ENCODE measurements at regions not wholly inside any gene's neighbourhood (a gene's known extent, or its start where the extent isn't known, plus 50 kb on each side); places are given as distances from the start of the nearest gene placed in this dataset.

DNA sequence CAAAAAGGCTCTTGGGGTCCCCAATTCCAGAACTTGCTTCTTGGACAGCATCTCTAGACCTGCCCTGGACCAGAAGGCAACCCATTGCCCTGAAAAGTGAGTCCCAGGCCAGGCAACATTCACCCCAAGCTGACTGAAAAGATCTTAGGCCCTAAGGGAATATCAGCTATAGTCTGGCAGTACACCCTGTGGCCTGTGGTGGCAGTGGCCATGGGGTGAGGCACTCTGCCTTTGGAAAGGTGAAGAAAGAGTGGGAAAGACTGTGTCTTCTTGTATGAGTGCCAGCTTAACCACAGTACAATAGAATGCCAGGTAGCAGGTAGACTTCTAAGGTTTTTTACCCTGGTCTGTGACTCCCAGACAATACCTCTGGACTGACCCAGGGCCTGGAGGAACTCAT lies 564.5 kb downstream of the CDH8 start:
- in situ Hi-C loops (cut with HindIII; ENCODE audit: low sequenced_read_pairs) = no loop called here
- no peak for DNase-seq (ENCODE audit: low read depth)
- TF ChIP-seq, protein P1, sequence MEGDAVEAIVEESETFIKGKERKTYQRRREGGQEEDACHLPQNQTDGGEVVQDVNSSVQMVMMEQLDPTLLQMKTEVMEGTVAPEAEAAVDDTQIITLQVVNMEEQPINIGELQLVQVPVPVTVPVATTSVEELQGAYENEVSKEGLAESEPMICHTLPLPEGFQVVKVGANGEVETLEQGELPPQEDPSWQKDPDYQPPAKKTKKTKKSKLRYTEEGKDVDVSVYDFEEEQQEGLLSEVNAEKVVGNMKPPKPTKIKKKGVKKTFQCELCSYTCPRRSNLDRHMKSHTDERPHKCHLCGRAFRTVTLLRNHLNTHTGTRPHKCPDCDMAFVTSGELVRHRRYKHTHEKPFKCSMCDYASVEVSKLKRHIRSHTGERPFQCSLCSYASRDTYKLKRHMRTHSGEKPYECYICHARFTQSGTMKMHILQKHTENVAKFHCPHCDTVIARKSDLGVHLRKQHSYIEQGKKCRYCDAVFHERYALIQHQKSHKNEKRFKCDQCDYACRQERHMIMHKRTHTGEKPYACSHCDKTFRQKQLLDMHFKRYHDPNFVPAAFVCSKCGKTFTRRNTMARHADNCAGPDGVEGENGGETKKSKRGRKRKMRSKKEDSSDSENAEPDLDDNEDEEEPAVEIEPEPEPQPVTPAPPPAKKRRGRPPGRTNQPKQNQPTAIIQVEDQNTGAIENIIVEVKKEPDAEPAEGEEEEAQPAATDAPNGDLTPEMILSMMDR (IDR thresholded peaks at IDR 0.05; ENCODE audit: low read depth, low read length, missing control alignments) = no peak
- H3K4me3 ChIP-seq (ENCODE audit: low read depth, low read length) = no peak overlapping the region

DNA sequence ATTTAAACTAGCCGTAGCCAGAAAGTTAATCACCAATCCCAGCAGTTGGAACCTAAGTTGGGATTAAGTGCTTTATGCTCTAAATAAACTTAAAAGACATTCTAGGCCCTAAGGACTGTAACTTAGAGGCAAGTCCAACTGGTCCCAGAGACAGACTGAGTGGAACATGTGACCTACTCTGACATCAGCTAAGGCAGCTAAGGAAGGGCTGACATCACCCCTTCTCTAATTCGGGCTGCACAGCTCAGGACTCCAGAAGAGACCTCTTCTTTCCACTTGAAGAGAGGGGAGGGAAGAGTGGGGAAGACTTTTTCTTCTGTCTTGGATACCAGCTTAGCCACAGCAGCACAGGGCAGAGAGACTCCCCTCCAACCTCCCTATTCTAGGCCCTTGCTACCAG lies 565.2 kb downstream of the CDH8 start:
- no peak for DNase-seq (ENCODE audit: low read depth)
- TF ChIP-seq, protein P1 (IDR thresholded peaks at IDR 0.05; ENCODE audit: low read depth, low read length, missing control alignments) = no peak
- in situ Hi-C loops (cut with HindIII; ENCODE audit: low sequenced_read_pairs) = no loop called here

DNA sequence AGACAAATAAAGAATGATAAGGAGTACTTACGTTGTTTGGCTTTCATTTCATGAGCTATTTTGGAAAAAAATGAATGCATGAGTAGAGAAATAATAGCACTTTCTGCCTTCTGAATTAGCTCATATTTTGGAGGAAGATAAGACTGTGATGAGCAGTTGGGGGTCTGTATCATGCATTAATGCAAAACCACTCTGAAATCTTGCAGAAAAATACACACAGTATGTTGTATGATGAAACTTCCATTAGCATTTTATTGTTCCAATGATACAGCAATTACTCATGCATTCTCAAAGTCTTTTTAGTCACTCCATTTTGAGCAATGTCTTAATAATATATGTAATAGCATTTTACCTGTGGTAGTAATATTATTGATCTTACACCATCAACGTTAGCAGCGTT lies 571.0 kb downstream of the CDH8 start:
- no peak for DNase-seq (ENCODE audit: low read depth)
- in situ Hi-C loops (cut with HindIII; ENCODE audit: low sequenced_read_pairs) = no loop called here
- TF ChIP-seq, protein P1 (IDR thresholded peaks at IDR 0.05; ENCODE audit: low read depth, low read length, missing control alignments) = no peak
- no peak overlapping the region for H3K4me3 ChIP-seq (ENCODE audit: low read depth, low read length)

More for the DNA sequence above, 565.2 kb downstream of the CDH8 start:
- no peak overlapping the region for H3K4me3 ChIP-seq (ENCODE audit: low read depth, low read length)

DNA sequence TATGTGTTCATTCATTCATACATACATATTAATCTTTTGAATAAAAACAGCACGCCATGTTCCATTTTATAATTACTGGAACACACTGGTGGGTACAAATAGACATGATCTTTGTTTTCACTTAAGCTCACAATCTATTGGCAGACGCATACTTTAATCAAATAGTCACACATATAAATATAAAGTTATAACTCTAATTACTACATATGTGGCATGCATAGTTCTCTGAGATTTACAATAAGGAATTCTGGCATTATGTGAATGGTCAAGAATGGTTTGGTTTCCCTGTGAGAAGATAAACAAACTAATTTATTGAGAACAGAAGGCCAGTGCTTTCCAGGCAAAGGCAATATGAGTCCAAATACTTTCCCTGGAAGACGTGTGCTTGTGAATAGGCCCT lies 576.2 kb downstream of the CDH8 start:
- in situ Hi-C loops (cut with HindIII; ENCODE audit: low sequenced_read_pairs) = no loop called here
- TF ChIP-seq, protein P1 (IDR thresholded peaks at IDR 0.05; ENCODE audit: low read depth, low read length, missing control alignments) = no peak
- no peak for DNase-seq (ENCODE audit: low read depth)
- no peak overlapping the region for H3K4me3 ChIP-seq (ENCODE audit: low read depth, low read length)

DNA sequence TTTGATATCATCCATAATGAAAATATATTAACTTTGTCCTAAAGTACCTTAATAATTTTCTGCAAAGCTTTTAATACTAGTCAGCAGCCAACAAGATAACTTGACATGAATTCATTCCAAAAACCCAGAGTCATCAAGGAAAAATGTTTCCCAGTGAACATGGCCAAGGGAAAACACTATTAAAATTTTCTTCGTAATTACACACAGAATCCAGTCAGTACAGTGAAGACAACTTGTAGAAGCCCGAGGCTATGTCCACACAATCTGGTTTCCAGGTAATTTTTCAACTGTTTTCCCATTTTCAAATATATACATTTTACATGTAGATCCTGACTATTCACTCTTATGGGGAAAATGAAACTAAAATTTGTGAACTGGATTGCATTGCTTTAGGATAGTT lies 600.9 kb downstream of the CDH8 start:
- no peak for DNase-seq (ENCODE audit: low read depth)
- in situ Hi-C loops (cut with HindIII; ENCODE audit: low sequenced_read_pairs) = no loop called here
- TF ChIP-seq, protein P1 (IDR thresholded peaks at IDR 0.05; ENCODE audit: low read depth, low read length, missing control alignments) = no peak
- H3K4me3 ChIP-seq (ENCODE audit: low read depth, low read length) = no peak overlapping the region

DNA sequence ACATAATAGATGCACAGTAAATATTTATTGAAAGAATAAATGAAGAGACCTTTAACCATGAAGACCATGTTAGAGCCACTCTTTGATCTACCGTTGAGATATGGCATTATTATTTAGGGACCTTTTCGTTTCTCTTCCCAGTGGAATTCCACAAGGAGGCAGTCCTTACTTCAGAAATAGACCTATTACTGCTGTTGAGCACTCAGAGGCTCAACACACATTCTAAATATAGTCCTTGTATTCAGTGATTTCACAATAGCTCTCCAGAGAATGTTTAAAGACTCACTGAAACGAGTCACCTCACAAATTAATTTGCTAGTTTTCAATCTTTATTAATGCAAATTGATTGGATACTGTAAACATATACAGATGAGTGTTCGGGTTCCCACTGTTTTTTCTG lies 603.8 kb downstream of the CDH8 start:
- no peak overlapping the region for H3K4me3 ChIP-seq (ENCODE audit: low read depth, low read length)
- TF ChIP-seq, protein P1 (IDR thresholded peaks at IDR 0.05; ENCODE audit: low read depth, low read length, missing control alignments) = no peak
- in situ Hi-C loops (cut with HindIII; ENCODE audit: low sequenced_read_pairs) = no loop called here
- no peak for DNase-seq (ENCODE audit: low read depth)

DNA sequence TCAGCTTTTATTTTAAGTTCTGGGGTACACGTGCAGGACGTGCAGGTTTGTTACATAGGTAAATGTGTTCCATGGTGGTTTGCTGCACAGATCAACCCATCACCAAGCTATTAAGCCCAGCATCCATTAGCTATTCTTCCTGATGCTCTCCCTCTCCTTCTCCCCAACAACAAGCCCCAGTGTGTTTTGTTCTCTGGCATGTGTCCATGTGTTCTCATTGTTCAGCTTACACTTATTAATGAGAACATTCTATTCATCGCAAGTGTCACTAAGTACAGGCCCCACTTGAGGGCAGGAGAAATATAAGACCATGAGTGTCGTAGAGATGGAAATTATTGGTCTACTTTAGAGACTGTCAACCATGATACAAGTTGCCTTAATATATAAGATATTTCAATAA lies 615.1 kb downstream of the CDH8 start:
- in situ Hi-C loops (cut with HindIII; ENCODE audit: low sequenced_read_pairs) = no loop called here
- no peak for DNase-seq (ENCODE audit: low read depth)
- H3K4me3 ChIP-seq (ENCODE audit: low read depth, low read length) = no peak overlapping the region
- TF ChIP-seq, protein P1 (IDR thresholded peaks at IDR 0.05; ENCODE audit: low read depth, low read length, missing control alignments) = no peak
